ENCODE measurements at regions not wholly inside any gene's neighbourhood (a gene's known extent, or its start where the extent isn't known, plus 50 kb on each side); places are given as distances from the start of the nearest gene placed in this dataset.

DNA sequence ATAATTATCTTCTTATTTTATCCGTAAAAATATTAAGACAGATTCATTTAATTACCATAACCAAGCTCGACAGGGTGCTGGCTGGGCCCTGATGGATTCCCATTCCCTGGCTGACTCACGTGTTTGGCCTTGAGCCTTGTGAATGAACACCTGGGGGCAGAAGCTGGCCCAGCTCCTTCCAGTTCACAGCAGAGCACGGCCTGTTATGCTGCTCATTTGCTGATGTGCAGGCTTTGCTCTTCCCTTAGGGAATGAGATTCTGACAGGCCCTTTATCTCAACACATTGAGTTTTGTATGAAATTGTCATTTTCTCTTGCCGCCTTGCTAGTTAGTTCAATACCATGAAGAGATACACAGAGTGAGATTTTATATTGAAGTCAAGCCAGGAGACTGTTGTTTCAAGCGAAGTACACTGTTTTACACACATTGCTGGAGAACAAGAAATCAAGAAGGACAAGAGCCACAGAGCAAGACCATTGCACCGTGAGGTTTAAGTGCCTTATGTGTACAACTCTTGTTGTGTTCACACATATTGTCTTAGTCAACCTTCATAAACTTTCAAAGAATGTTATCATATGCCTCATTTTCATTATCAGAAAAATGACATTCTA lies 1583.3 kb downstream of the STIM2 start (continued):
- TF ChIP-seq BHLHE40 (IDR thresholded peaks at IDR 0.05; ENCODE audit: borderline replicate concordance in 1 of 2, low read depth in 2 of 2, low read length in 1 of 2) (no peak), HDAC6 (IDR thresholded peaks at IDR 0.05; ENCODE audit: unreplicated experiment) (no peak)

DNA sequence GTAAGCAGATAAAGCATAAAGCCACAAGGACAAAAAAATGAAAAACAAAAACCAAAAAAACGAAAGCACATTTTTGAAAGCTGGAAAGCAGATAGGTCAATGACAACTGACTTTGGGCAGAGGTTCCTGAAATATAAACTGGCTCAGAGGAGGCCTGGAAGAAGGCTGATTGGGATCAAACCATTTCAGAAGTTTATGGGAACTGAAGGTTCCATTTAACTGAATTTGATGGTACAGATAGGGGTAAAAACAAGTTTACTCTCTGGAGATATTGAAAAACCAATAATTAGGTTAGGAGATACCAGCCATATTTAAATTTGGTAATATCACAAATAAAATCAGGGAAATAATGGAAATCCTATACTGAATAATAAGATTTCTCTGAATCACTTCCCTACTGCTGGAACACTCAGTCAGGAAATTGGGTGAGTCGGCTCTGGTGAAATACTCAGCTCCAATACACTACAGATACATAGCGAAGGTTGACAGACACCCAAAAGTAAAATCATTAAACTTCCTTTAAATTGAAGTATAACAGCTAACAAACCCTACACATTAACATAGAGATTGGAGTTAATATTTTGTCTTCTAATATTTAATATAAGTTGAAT lies 1584.3 kb downstream of the STIM2 start:
- ATAC-seq (no peak), FAIRE-seq (no peak), DNase-seq (ENCODE audit: low read depth, low spot score) (no peak)
- Histone ChIP-seq H3K4me2 (ENCODE audit: control insufficient read depth, insufficient read depth) (no peak overlapping the region), H3K36me3 (ENCODE audit: control insufficient read depth in 2 of 2, insufficient read depth in 2 of 2, low read length in 1 of 2) (no peaks in the 10 kb centered on the region), H3K79me2 (ENCODE audit: control insufficient read depth, insufficient read depth, low read length) (no peaks in the 10 kb centered on the region), H3K27me3 (replicated peaks in 1 of 2; ENCODE audit: control insufficient read depth in 2 of 2, insufficient read depth in 2 of 2, low read length in 1 of 2) (no peaks in the 10 kb centered on the region), H3K4me1 (ENCODE audit: control insufficient read depth, insufficient read depth, low read length) (no peaks in the 10 kb centered on the region), H2AFZ (ENCODE audit: control insufficient read depth, low read depth, low read length) (no peak overlapping the region), H4K20me1 (ENCODE audit: control insufficient read depth, insufficient read depth) (no peaks in the 10 kb centered on the region), H3K9ac (ENCODE audit: control insufficient read depth, insufficient read depth, low read length) (no peak overlapping the region), H3K4me3 (no peak overlapping the region), H3K9me3 (replicated peaks; ENCODE audit: control insufficient read depth, insufficient read depth, low read length) (no peaks in the 10 kb centered on the region), H3K27ac (ENCODE audit: control insufficient read depth, insufficient read depth) (no peak overlapping the region)
- POLR2A ChIA-PET: no interaction called here
- RAD21 ChIA-PET (ENCODE audit: unreplicated experiment): interaction anchor here (2.0 to 3.0 kb wide), 2 partner anchors 9 to 60 kb away, joined by 6 to 13 read pairs; no protein-coding TSS in a partner anchor
- no TSS peak for BruUV-seq (replicated peaks)
- no peak for TF ChIP-seq TAF1 (IDR thresholded peaks at IDR 0.05; ENCODE audit: borderline replicate concordance, low read depth, low read length)
- TF ChIP-seq, protein P1, sequence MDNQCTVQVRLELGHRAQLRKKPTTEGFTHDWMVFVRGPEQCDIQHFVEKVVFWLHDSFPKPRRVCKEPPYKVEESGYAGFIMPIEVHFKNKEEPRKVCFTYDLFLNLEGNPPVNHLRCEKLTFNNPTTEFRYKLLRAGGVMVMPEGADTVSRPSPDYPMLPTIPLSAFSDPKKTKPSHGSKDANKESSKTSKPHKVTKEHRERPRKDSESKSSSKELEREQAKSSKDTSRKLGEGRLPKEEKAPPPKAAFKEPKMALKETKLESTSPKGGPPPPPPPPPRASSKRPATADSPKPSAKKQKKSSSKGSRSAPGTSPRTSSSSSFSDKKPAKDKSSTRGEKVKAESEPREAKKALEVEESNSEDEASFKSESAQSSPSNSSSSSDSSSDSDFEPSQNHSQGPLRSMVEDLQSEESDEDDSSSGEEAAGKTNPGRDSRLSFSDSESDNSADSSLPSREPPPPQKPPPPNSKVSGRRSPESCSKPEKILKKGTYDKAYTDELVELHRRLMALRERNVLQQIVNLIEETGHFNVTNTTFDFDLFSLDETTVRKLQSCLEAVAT (IDR thresholded peaks at IDR 0.05): no peak
- no peak for TF ChIP-seq ZNF622 (IDR thresholded peaks at IDR 0.05)
- no peak for TF ChIP-seq MYC (IDR thresholded peaks at IDR 0.05; ENCODE audit: insufficient read depth, insufficient read length, insufficient replicate concordance, low read length, severe bottlenecking)
- no peak for TF ChIP-seq FOXK2 (IDR thresholded peaks at IDR 0.05)
- no peak for TF ChIP-seq SUPT20H (IDR thresholded peaks at IDR 0.05; ENCODE audit: borderline replicate concordance, control insufficient read depth, low read depth, low read length)
- TF ChIP-seq TARDBP (IDR thresholded peaks at IDR 0.05; ENCODE audit: borderline replicate concordance): no peak
- TF ChIP-seq POLR2AphosphoS2 (IDR thresholded peaks at IDR 0.05; ENCODE audit: low read depth, low read length): no peak
- TF ChIP-seq, protein P2, sequence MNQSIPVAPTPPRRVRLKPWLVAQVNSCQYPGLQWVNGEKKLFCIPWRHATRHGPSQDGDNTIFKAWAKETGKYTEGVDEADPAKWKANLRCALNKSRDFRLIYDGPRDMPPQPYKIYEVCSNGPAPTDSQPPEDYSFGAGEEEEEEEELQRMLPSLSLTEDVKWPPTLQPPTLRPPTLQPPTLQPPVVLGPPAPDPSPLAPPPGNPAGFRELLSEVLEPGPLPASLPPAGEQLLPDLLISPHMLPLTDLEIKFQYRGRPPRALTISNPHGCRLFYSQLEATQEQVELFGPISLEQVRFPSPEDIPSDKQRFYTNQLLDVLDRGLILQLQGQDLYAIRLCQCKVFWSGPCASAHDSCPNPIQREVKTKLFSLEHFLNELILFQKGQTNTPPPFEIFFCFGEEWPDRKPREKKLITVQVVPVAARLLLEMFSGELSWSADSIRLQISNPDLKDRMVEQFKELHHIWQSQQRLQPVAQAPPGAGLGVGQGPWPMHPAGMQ (IDR thresholded peaks at IDR 0.05; ENCODE audit: borderline replicate concordance): no peak
- TF ChIP-seq POLR2AphosphoS5 (IDR thresholded peaks at IDR 0.05; ENCODE audit: low read length): no peak
- no peak for TF ChIP-seq RB1 (IDR thresholded peaks at IDR 0.05; ENCODE audit: borderline replicate concordance)
- TF ChIP-seq SMARCA5 (IDR thresholded peaks at IDR 0.05): no peak
- TF ChIP-seq, protein P3, sequence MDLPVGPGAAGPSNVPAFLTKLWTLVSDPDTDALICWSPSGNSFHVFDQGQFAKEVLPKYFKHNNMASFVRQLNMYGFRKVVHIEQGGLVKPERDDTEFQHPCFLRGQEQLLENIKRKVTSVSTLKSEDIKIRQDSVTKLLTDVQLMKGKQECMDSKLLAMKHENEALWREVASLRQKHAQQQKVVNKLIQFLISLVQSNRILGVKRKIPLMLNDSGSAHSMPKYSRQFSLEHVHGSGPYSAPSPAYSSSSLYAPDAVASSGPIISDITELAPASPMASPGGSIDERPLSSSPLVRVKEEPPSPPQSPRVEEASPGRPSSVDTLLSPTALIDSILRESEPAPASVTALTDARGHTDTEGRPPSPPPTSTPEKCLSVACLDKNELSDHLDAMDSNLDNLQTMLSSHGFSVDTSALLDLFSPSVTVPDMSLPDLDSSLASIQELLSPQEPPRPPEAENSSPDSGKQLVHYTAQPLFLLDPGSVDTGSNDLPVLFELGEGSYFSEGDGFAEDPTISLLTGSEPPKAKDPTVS (IDR thresholded peaks at IDR 0.05; ENCODE audit: low read depth, low read length): no peak
- 0% methylated on average over 3 of the region's 3 CpGs for WGBS (ENCODE audit: insufficient coverage, insufficient replicate concordance, low lambda C conversion rate, missing lambda C conversion rate)
- in situ Hi-C loops (cut with MboI): no loop called here
- SMC1A ChIA-PET (ENCODE audit: uncharacterized antibody, unreplicated experiment): interaction anchor here (0.7 to 2.5 kb wide), 13 partner anchors 10 to 211 kb away, joined by 3 to 7 read pairs (median 3); no protein-coding TSS in a partner anchor
- CTCF ChIA-PET: no interaction called here
- intact Hi-C loops (cut with micrococcal nuclease; ENCODE audit: unreplicated experiment): no loop called here

All from GM12878 (cell line).